Transverse colon (tissue), 4 donors: ENCODE measurements at regions not wholly inside any gene's neighbourhood (a gene's known extent, or its start where the extent isn't known, plus 50 kb on each side); places are given as distances from the start of the nearest gene placed in this dataset.

Source experiments
- DNase-seq: peaks from one replicate; pipeline ENCODE4 v3.0.0-alpha.2; 2019
- H3K27ac ChIP-seq, 4 donors: fragments of 200-600 bp; sonication (generic); 2 replicates each; pipeline ENCODE4 v1.5.1; 2016 to 2018; ENCODE audit warnings: inconsistent platforms in 4 of 4
- H3K27me3 ChIP-seq: fragments of 200-600 bp; sonication (generic); 2 replicates; pipeline ENCODE4 v1.5.1; 2017; ENCODE audit warnings: inconsistent platforms
- H3K36me3 ChIP-seq, 4 donors: fragments of 200-600 bp; sonication (generic); 2 replicates each; pipeline ENCODE4 v1.5.1; 2017 to 2019; ENCODE audit warnings: inconsistent platforms in 4 of 4
- H3K4me1 ChIP-seq, 4 donors: fragments of 200-600 bp; sonication (generic); 2 replicates each; pipeline ENCODE4 v1.5.1; 2017 to 2020; ENCODE audit warnings: inconsistent platforms in 4 of 4
- H3K4me3 ChIP-seq, 4 donors: fragments of 200-600 bp; sonication (generic); 1 replicate in 1 of 4; 2 replicates in 3 of 4; pipeline versions ENCODE4 v1.5.1 to v1.6.1; 2017 to 2019; ENCODE audit warnings: inconsistent platforms in 4 of 4
- H3K9me3 ChIP-seq, 2 donors: fragments of 200-600 bp; sonication (generic); 2 replicates each; pipeline ENCODE4 v1.5.1; 2017 to 2019; ENCODE audit warnings: inconsistent platforms in 2 of 2
- EP300 ChIP-seq: sonication (generic); formaldehyde crosslinking; IDR thresholded peaks from one replicate; pipeline ENCODE4 v1.6.1; 2017; ENCODE audit warnings: antibody characterized with exemption, low read depth
- POLR2A ChIP-seq: fragments of 450-650 bp; IDR thresholded peaks from one replicate; pipeline ENCODE4 v1.6.1; 2016; ENCODE audit warnings: antibody characterized with exemption, mild to moderate bottlenecking, moderate library complexity
- POLR2AphosphoS5 ChIP-seq, 3 donors: sonication (generic); formaldehyde crosslinking; IDR thresholded peaks; one replicate each; pipeline ENCODE4 v1.6.1; 2016; ENCODE audit warnings: antibody characterized with exemption in 3 of 3
- WGBS, 2 donors: methylation state at CpG; one replicate each; pipeline ENCODE4 v1.1.5; 2018; ENCODE audit warnings: low coverage in 1 of 2; 5-methylcytosine and 5-hydroxymethylcytosine counted together
- in situ Hi-C, 4 donors: fragments of 200-750 bp; cut with MboI; loops; one replicate each; pipeline versions ENCODE4 v1.15.0 to v1.15.1; 2017; ENCODE audit warnings: low sequenced_read_pairs in 3 of 4, low pct_ligation_motif_present in 1 of 4, low pct_unique_long_range_greater_than_20kb in 1 of 4
- intact Hi-C: fragments of 100-400 bp; cut with DNase I; formaldehyde crosslinking; loops from one replicate; pipeline ENCODE4 v1.15.1; 2023; ENCODE audit warnings: low total_unique reads
- TF ChIP-seq, protein P1 (sequence below), 5 experiments: fragments of 200-600 bp in 3 of 5; fragments of 450-650 bp in 2 of 5; sonication (generic) in 3 of 5; IDR thresholded peaks; 1 replicate in 2 of 5; 2 replicates in 3 of 5; pipeline ENCODE4 v1.5.1; 2016 to 2017; ENCODE audit warnings: antibody characterized with exemption in 5 of 5, inconsistent platforms in 3 of 5, mild to moderate bottlenecking in 2 of 5, moderate library complexity in 1 of 5

DNA sequence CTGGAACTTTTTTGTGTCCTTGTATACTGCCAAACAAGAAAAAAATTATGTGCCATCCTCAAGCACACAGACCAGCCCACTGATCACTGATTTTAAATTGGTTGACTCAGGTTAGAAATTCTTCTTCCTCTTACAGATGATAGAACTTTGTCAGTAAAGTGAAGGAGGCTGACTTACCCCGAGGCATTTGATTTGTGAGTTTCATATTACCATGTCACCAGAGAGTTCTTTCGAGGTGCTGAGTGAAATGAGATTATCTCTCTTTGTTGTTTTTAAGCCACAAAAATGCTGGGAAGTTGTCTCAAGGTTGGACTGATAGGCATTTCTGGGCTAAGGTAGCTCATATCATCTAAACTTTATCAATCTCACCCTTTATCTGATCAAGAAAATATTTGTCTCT, 78.8 kb upstream of the FAM180A start:
- no peaks in the 10 kb centered on the region for H3K27me3 ChIP-seq
- no peaks in the 10 kb centered on the region for H3K4me1 ChIP-seq
- no peaks in the 10 kb centered on the region for H3K36me3 ChIP-seq
- in situ Hi-C loops = no loop called here
- H3K9me3 ChIP-seq = no peaks in the 10 kb centered on the region
- intact Hi-C loops = loop anchor here (5.0 kb wide), 1 partner anchor 385 kb away; no protein-coding TSS in a partner anchor
- TF ChIP-seq EP300 (no peak), POLR2A (no peak), POLR2AphosphoS5 (IDR thresholded peaks at IDR 0.05) (no peak)
- TF ChIP-seq, protein P1, sequence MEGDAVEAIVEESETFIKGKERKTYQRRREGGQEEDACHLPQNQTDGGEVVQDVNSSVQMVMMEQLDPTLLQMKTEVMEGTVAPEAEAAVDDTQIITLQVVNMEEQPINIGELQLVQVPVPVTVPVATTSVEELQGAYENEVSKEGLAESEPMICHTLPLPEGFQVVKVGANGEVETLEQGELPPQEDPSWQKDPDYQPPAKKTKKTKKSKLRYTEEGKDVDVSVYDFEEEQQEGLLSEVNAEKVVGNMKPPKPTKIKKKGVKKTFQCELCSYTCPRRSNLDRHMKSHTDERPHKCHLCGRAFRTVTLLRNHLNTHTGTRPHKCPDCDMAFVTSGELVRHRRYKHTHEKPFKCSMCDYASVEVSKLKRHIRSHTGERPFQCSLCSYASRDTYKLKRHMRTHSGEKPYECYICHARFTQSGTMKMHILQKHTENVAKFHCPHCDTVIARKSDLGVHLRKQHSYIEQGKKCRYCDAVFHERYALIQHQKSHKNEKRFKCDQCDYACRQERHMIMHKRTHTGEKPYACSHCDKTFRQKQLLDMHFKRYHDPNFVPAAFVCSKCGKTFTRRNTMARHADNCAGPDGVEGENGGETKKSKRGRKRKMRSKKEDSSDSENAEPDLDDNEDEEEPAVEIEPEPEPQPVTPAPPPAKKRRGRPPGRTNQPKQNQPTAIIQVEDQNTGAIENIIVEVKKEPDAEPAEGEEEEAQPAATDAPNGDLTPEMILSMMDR (IDR thresholded peaks at IDR 0.05) = no peak
- 80% methylated on average over 2 of the region's 2 CpGs; no CpG with 5 or more reads in 1 of the 2 donors for WGBS, 2 donors
- no peak overlapping the region for H3K27ac ChIP-seq
- no peak for DNase-seq
- H3K4me3 ChIP-seq = no peak overlapping the region

- intact Hi-C loops = loop anchor here (5.0 kb wide), 1 partner anchor 387 kb away; no protein-coding TSS in a partner anchor
- Histone ChIP-seq H3K27me3 (no peaks in the 10 kb centered on the region), H3K36me3 (no peaks in the 10 kb centered on the region), H3K4me3 (no peak overlapping the region), H3K4me1 (no peaks in the 10 kb centered on the region), H3K27ac (no peak overlapping the region), H3K9me3 (no peaks in the 10 kb centered on the region)
- in situ Hi-C loops = no loop called here
- DNase-seq = no peak
- 93% methylated on average over 9 of the region's 9 CpGs; no CpG with 5 or more reads in 1 of the 2 donors for WGBS, 2 donors
- no peak for TF ChIP-seq EP300
- TF ChIP-seq POLR2A = no peak
- TF ChIP-seq POLR2AphosphoS5 (IDR thresholded peaks at IDR 0.05) = no peak
- TF ChIP-seq, protein P1 (IDR thresholded peaks at IDR 0.05) = no peak
These were observed 76.8 kb upstream of the FAM180A start for GRCh38 chr7:135825406-135825805.

GRCh38 chr7:135822376-135822775, 73.8 kb upstream of the FAM180A start:
- TF ChIP-seq POLR2AphosphoS5 (IDR thresholded peaks at IDR 0.05) (no peak), EP300 (no peak), POLR2A (no peak)
- TF ChIP-seq, protein P1 (IDR thresholded peaks at IDR 0.05) = no peak
- DNase-seq = no peak
- WGBS, 2 donors = 65 to 80% methylated on average over 2 to 6 of the region's 6 CpGs
- H3K4me3 ChIP-seq = no peak overlapping the region
- no peaks in the 10 kb centered on the region for H3K4me1 ChIP-seq
- intact Hi-C loops = no loop called here
- no peak overlapping the region for H3K27ac ChIP-seq
- in situ Hi-C loops = no loop called here
- H3K27me3 ChIP-seq = no peaks in the 10 kb centered on the region
- no peaks in the 10 kb centered on the region for H3K9me3 ChIP-seq
- H3K36me3 ChIP-seq = no peaks in the 10 kb centered on the region

- no peaks in the 10 kb centered on the region for H3K27me3 ChIP-seq
- H3K4me3 ChIP-seq = no peak overlapping the region
- H3K27ac ChIP-seq = no peak overlapping the region
- H3K9me3 ChIP-seq = no peaks in the 10 kb centered on the region
- no peaks in the 10 kb centered on the region for H3K36me3 ChIP-seq
- DNase-seq = no peak
- 61% methylated on average over 11 of the region's 11 CpGs; no CpG with 5 or more reads in 1 of the 2 donors for WGBS, 2 donors
- in situ Hi-C loops (no loop called here), intact Hi-C loops (no loop called here)
- TF ChIP-seq, protein P1 (IDR thresholded peaks at IDR 0.05) = no peak
- no peak for TF ChIP-seq EP300
- TF ChIP-seq POLR2A = no peak
- no peak for TF ChIP-seq POLR2AphosphoS5 (IDR thresholded peaks at IDR 0.05)
- no peaks in the 10 kb centered on the region for H3K4me1 ChIP-seq
These were observed 69.0 kb upstream of the FAM180A start for GRCh38 chr7:135817583-135817982.
